Central memory CD4-positive, alpha-beta T cell (primary cell): ENCODE measurements at regions not wholly inside any gene's neighbourhood (a gene's known extent, or its start where the extent isn't known, plus 50 kb on each side); places are given as distances from the start of the nearest gene placed in this dataset.

Experiments used
- DNase-seq: peaks from one replicate; pipeline ENCODE4 v3.0.0; 2022

DNA sequence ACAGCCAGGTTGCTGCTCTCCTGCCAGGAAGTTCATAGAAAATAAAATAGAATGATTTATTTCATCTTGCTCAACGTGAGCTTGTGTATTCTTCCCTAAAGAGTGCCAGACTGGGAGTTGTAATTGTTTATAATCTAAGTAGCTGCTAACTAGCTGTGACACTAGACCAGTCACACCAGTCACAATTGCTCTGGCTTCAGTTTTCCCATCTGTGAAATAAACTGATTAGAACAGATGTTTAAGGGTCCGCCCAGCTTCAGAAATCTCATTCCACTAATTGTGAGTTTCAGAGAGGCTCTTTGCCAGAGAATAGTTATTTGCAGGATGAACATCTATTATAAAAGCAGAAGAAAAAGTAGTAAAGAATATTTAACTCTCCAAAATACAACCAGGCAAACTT is 55.6 kb upstream of the ZDHHC17 start:
- DNase-seq: no peak

GRCh38 chr12:76711241-76711640 is 52.7 kb upstream of the ZDHHC17 start:
- DNase-seq: no peak

GRCh38 chr12:76713130-76713529 is 50.8 kb upstream of the ZDHHC17 start:
- DNase-seq: no peak

DNA sequence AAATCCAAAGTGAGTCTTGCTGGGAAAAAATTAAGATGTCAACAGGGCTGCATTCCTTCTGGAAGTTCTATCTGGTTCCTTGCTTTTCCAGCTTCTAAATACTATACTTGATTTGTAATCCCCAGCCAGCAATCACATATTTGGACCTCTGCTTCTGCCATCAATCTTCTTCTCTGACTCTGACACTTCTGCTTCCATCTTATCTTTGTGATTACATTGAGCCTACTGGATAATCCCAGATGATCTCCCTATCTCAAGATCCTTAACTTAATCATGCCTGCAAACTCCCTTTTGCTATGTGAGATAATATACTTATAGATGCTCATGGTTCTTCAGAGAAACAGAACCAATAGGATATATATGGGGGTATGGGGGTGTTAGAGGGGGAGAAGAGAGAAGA is 49.9 kb upstream of the ZDHHC17 start:
- no peak for DNase-seq
